Common myeloid progenitor, CD34-positive (primary cell): ENCODE measurements at regions not wholly inside any gene's neighbourhood (a gene's known extent, or its start where the extent isn't known, plus 50 kb on each side); places are given as distances from the start of the nearest gene placed in this dataset.

Experiments
- CTCF ChIA-PET: fragments of 350-600 bp; sonication (Branson Sonifier 250); formaldehyde crosslinking; loops from one replicate; lab custom pipeline; 2021; ENCODE audit warnings: antibody characterized with exemption; lab: Charles Lee
- POLR2A ChIA-PET: fragments of 350-600 bp; sonication (Branson Sonifier 250); formaldehyde crosslinking; loops from one replicate; lab custom pipeline; 2021; ENCODE audit warnings: antibody characterized with exemption; lab: Charles Lee
- DNase-seq, 3 donors: peaks; one replicate each; pipeline versions ENCODE4 v3.0.0 to v3.0.0-alpha.2; 2013
- H3K27ac ChIP-seq, 2 experiments: 1 replicate in 1 of 2; 2 replicates in 1 of 2; pipeline ENCODE4 v1.7.0; 2013; ENCODE audit warnings: inconsistent platforms in 2 of 2, low read length in 2 of 2, mild to moderate bottlenecking in 2 of 2, low read depth in 1 of 2, moderate library complexity in 1 of 2; ENCODE audit not compliant: severe bottlenecking in 2 of 2, insufficient read depth in 1 of 2, poor library complexity in 1 of 2
- H3K27me3 ChIP-seq, 5 experiments: replicated peaks in 2 of 5; 1 replicate in 3 of 5; 2 replicates in 2 of 5; pipeline versions ENCODE4 v1.6.1 to v1.7.0; 2013; ENCODE audit warnings: low read length in 4 of 5, mild to moderate bottlenecking in 2 of 5, moderate library complexity in 2 of 5, inconsistent platforms in 1 of 5; ENCODE audit not compliant: insufficient read depth in 5 of 5, control insufficient read depth in 4 of 5
- H3K36me3 ChIP-seq, 4 experiments: 1 replicate in 2 of 4; 2 replicates in 2 of 4; pipeline versions ENCODE4 v1.6.1 to v1.7.0; 2013; ENCODE audit warnings: low read length in 3 of 4, control low read depth in 1 of 4, mild to moderate bottlenecking in 1 of 4; ENCODE audit not compliant: control insufficient read depth in 4 of 4, insufficient read depth in 4 of 4
- H3K4me1 ChIP-seq, 4 experiments: 1 replicate in 3 of 4; 2 replicates in 1 of 4; pipeline versions ENCODE4 v1.6.1 to v1.7.1; 2013; ENCODE audit warnings: low read length in 3 of 4, mild to moderate bottlenecking in 3 of 4, control low read depth in 1 of 4, inconsistent platforms in 1 of 4, moderate library complexity in 1 of 4; ENCODE audit not compliant: control insufficient read depth in 4 of 4, insufficient read depth in 4 of 4; ENCODE audit errors: control extremely low read depth in 1 of 4
- H3K4me3 ChIP-seq, 7 experiments: 1 replicate in 4 of 7; 2 replicates in 3 of 7; pipeline versions ENCODE4 v1.5.1 to v1.7.0; 2013; ENCODE audit warnings: mild to moderate bottlenecking in 7 of 7, low read length in 6 of 7, moderate library complexity in 6 of 7, inconsistent platforms in 2 of 7, low read depth in 2 of 7, control low read depth in 1 of 7; ENCODE audit not compliant: insufficient read depth in 4 of 7, control insufficient read depth in 1 of 7; ENCODE audit errors: extremely low read depth in 1 of 7
- H3K9me3 ChIP-seq, 5 experiments: 1 replicate in 4 of 5; 2 replicates in 1 of 5; pipeline versions ENCODE4 v1.6.1 to v1.7.1; 2013; ENCODE audit warnings: low read length in 4 of 5, mild to moderate bottlenecking in 2 of 5, inconsistent platforms in 1 of 5, low read depth in 1 of 5, moderate library complexity in 1 of 5; ENCODE audit not compliant: control insufficient read depth in 4 of 5, insufficient read depth in 2 of 5; ENCODE audit errors: control extremely low read depth in 1 of 5
- WGBS: methylation state at CpG from one replicate; pipeline ENCODE4 v1.1.5; 2013; ENCODE audit not compliant: insufficient coverage; 5-methylcytosine and 5-hydroxymethylcytosine counted together

- H3K27ac ChIP-seq, result no peak overlapping the region
- H3K27me3 ChIP-seq, result peaks cover 0 to 2% (median 0%) of the 10 kb centered on the region in 5 experiments
- H3K4me3 ChIP-seq, result no peak overlapping the region
- 100% methylated on average over 1 of the region's 3 CpGs for WGBS
- no peak for DNase-seq
- H3K36me3 ChIP-seq, result no peaks in the 10 kb centered on the region
- H3K9me3 ChIP-seq, result no peaks in the 10 kb centered on the region
- ChIA-PET CTCF (no interaction called here), POLR2A (no interaction called here)
- H3K4me1 ChIP-seq, result no peaks in the 10 kb centered on the region
Measured at GRCh38 chr18:28313602-28314001, 136.7 kb upstream of the CDH2 start.

- H3K27ac ChIP-seq, result no peak overlapping the region
- no CpG with 5 or more reads among the region's 5 CpGs for WGBS
- no peak for DNase-seq
- ChIA-PET CTCF (interaction anchor here (1.1 kb wide), 1 partner anchor 45 kb away, joined by 3 read pairs; no protein-coding TSS in a partner anchor), POLR2A (no interaction called here)
- no peaks in the 10 kb centered on the region for H3K9me3 ChIP-seq
- H3K4me3 ChIP-seq, result no peak overlapping the region
- H3K4me1 ChIP-seq, result no peaks in the 10 kb centered on the region
- no peaks in the 10 kb centered on the region for H3K36me3 ChIP-seq
- no peaks in the 10 kb centered on the region for H3K27me3 ChIP-seq
Measured at GRCh38 chr18:28288784-28289183, 111.9 kb upstream of the CDH2 start.

DNA sequence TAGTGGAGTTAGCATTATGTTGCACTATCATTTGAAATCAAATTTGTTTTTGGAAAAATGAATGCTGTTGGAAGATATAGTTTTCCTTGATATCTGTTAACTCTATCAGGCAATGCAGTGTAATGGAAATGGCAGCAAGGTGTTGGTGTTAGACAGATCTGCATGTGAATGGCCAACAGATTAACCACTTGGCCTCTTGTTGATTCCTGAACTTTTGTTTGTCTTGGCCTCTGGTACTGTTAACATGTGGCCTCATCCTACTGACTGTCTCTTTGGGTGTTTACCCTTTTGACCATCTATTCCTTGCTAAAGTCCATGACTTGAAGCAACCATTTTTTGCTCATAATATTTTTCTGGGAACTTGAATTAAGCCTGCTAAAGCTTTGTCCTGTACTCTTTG lies 110.2 kb upstream of the CDH2 start:
- no peak overlapping the region for H3K4me3 ChIP-seq
- ChIA-PET CTCF (no interaction called here), POLR2A (no interaction called here)
- H3K27me3 ChIP-seq, result no peaks in the 10 kb centered on the region
- H3K4me1 ChIP-seq, result no peaks in the 10 kb centered on the region
- DNase-seq, result no peak
- no peaks in the 10 kb centered on the region for H3K9me3 ChIP-seq
- no peaks in the 10 kb centered on the region for H3K36me3 ChIP-seq
- H3K27ac ChIP-seq, result no peak overlapping the region

DNA sequence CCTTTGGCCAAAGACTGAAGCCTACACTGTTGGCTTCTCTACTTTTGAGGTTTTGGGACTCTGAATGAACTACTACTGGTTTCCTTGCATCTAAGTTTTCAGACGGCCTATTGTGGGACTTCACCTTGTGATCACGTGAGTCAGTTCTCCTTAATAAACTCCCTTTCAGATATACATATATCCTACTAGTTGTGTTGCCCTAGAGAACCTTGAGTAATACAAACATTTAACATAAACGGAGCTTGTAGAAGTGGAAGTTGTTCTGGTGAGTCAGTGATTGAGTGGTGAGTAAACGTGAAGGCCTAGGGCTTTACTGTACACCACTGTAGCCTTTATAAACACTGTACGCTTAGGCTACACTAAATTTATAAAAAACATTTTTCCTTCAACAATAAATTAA lies 107.2 kb upstream of the CDH2 start:
- Histone ChIP-seq H3K27me3 (no peaks in the 10 kb centered on the region), H3K4me3 (no peak overlapping the region), H3K36me3 (no peaks in the 10 kb centered on the region), H3K9me3 (no peaks in the 10 kb centered on the region), H3K27ac (no peak overlapping the region), H3K4me1 (no peaks in the 10 kb centered on the region)
- ChIA-PET CTCF (no interaction called here), POLR2A (no interaction called here)
- no CpG with 5 or more reads among the region's 5 CpGs for WGBS
- no peak for DNase-seq

- Histone ChIP-seq H3K4me1 (no peaks in the 10 kb centered on the region), H3K9me3 (no peaks in the 10 kb centered on the region), H3K36me3 (no peaks in the 10 kb centered on the region), H3K27ac (no peak overlapping the region), H3K27me3 (no peaks in the 10 kb centered on the region), H3K4me3 (no peak overlapping the region)
- POLR2A ChIA-PET, result no interaction called here
- CTCF ChIA-PET, result no interaction called here
- WGBS, result 100% methylated on average over 1 of the region's 2 CpGs
- no peak for DNase-seq
Measured at GRCh38 chr18:28281400-28281799, 104.5 kb upstream of the CDH2 start.

- CTCF ChIA-PET, result no interaction called here
- WGBS, result no CpG with 5 or more reads among the region's 2 CpGs
- H3K4me3 ChIP-seq, result no peak overlapping the region
- no peaks in the 10 kb centered on the region for H3K27me3 ChIP-seq
- POLR2A ChIA-PET, result no interaction called here
- H3K27ac ChIP-seq, result no peak overlapping the region
- H3K9me3 ChIP-seq, result no peaks in the 10 kb centered on the region
- H3K36me3 ChIP-seq, result no peaks in the 10 kb centered on the region
- no peak for DNase-seq
- no peaks in the 10 kb centered on the region for H3K4me1 ChIP-seq
Measured at GRCh38 chr18:28269750-28270149, 92.8 kb upstream of the CDH2 start.

DNA sequence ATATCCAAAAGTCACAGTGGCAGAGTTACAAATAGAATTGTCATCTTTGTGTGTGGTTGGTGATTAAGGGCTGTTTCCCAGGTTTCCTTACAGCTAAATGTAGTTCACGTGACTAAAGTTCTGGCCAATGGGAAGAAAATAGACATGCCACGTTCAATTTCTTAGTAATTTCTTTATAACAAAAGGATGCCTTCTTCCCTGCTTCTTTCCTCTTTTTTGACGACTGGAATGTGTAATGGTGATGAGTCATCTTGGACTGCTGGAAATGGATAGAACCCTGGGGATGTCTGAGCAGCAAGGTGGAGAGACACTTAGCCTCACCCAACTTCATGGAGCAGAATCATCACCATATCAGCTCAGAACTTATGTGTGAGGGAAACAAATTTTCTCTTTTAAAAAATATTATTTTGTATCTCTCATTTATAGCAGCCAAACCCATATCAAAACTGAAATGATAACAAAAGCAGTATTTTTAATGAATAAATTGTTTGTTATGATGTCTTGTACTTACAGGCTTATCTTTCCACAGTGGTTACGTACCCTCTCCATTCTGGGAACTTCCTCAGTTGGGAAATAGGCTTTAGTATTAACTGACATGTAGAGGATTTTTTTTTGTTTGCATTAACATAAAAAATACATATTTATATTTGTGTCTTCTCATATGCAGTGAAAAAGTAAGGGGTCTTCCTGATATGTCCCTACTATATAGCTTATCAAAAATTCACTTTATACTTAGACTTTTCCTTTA lies 91.1 kb upstream of the CDH2 start:
- POLR2A ChIA-PET, result no interaction called here
- H3K36me3 ChIP-seq, result no peaks in the 10 kb centered on the region
- no CpG with 5 or more reads among the region's 4 CpGs for WGBS
- no peaks in the 10 kb centered on the region for H3K27me3 ChIP-seq
- H3K4me3 ChIP-seq, result no peak overlapping the region
- H3K4me1 ChIP-seq, result no peaks in the 10 kb centered on the region
- CTCF ChIA-PET, result no interaction called here
- H3K9me3 ChIP-seq, result no peaks in the 10 kb centered on the region
- DNase-seq, result no peak
- no peak overlapping the region for H3K27ac ChIP-seq
